ENCODE measurements at regions not wholly inside any gene's neighbourhood (a gene's known extent, or its start where the extent isn't known, plus 50 kb on each side); places are given as distances from the start of the nearest gene placed in this dataset.
"Not testable (repeated sequence)": the region's sequence is repeated elsewhere in the genome, so short reads cannot be mapped to it uniquely, and the experiment has no call there.

DNA sequence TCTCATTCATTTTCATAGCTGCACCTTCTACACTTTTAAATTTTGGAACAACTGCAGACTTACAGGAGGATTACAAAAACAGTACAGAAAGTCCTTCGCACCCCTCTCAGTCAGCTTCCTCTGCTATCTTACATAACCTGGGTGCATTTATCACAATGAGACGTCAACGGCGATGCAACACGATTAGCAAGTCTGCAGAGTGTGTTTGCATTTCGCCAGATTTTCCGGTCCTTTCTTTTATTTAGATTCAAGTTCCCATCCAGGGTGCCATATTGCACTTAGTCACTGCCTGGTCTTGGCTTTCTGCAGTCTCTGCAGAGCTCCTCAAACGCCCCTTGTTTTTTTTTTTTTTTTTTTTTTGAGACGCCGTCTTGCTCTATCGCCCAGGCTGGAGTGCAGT lies 85.9 kb downstream of the ASMT start:
- no peaks in the 10 kb centered on the region for H3K4me1 ChIP-seq (ENCODE audit: control insufficient read depth, insufficient read depth, low read length, poor library complexity, severe bottlenecking)
- no peak overlapping the region for H3K4me3 ChIP-seq (ENCODE audit: extremely low read depth, insufficient read depth, low read length, poor library complexity, severe bottlenecking)
- no peak overlapping the region for H3K27ac ChIP-seq (ENCODE audit: low read depth, low read length, severe bottlenecking)
- H3K36me3 ChIP-seq (ENCODE audit: control insufficient read depth, insufficient read depth, low read length) = no peaks in the 10 kb centered on the region
- no peaks in the 10 kb centered on the region for H3K9me3 ChIP-seq (ENCODE audit: control insufficient read depth, low read length)
- 82 to 85% methylated on average over 6 to 8 of the region's 11 CpGs for WGBS, 2 experiments (ENCODE audit: insufficient coverage in 2 of 2)

DNA sequence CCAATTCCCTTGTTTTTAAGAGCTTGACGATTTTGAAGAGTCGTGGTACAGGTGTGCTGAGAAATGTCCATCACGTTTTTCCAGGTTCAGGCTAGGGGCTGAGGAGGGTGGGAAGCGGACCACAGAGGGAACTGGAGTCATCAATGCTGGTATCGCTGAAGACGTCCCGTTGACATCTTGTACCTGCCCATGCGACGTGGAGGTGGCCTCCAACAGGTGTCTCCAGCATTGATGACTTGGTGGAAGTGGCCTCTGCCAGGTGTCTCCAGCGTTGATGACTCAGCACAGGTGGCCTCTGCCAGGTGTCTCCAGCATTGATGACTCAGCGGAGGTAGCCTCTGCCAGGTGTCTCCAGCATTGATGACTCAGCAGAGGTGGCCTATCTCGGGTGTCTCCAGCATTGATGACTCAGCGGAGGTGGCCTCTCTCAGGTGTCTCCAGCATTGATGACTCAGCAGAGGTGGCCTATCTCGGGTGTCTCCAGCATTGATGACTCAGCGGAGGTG lies 86.6 kb downstream of the ASMT start:
- H3K4me3 ChIP-seq (ENCODE audit: extremely low read depth, insufficient read depth, low read length, poor library complexity, severe bottlenecking) = not testable (repeated sequence)

DNA sequence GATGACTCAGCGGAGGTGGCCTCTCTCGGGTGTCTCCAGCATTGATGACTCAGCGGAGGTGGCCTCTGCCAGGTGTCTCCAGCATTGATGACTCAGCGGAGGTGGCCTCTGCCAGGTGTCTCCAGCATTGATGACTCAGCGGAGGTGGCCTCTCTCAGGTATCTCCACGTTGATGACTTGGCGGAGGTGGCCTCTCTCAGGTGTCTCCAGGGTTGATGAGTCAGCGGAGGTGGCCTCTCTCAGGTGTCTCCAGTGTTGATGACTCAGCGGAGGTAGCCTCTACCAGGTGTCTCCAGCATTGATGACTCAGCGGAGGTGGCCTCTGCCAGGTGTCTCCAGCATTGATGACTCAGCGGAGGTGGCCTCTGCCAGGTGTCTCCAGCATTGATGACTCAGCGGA lies 87.3 kb downstream of the ASMT start:
- not testable (repeated sequence) for H3K27ac ChIP-seq (ENCODE audit: low read depth, low read length, severe bottlenecking); H3K9me3 ChIP-seq (ENCODE audit: control insufficient read depth, low read length); H3K4me1 ChIP-seq (ENCODE audit: control insufficient read depth, insufficient read depth, low read length, poor library complexity, severe bottlenecking); H3K4me3 ChIP-seq (ENCODE audit: extremely low read depth, insufficient read depth, low read length, poor library complexity, severe bottlenecking); H3K36me3 ChIP-seq (ENCODE audit: control insufficient read depth, insufficient read depth, low read length)
- WGBS, 2 experiments (ENCODE audit: insufficient coverage in 2 of 2) = 95 to 100% methylated on average over 1 to 3 of the region's 12 CpGs

More for the DNA sequence above, 86.6 kb downstream of the ASMT start:
- H3K36me3 ChIP-seq (ENCODE audit: control insufficient read depth, insufficient read depth, low read length); H3K27ac ChIP-seq (ENCODE audit: low read depth, low read length, severe bottlenecking); H3K9me3 ChIP-seq (ENCODE audit: control insufficient read depth, low read length); H3K4me1 ChIP-seq (ENCODE audit: control insufficient read depth, insufficient read depth, low read length, poor library complexity, severe bottlenecking): not testable (repeated sequence)
- 94 to 95% methylated on average over 10 to 13 of the region's 15 CpGs for WGBS, 2 experiments (ENCODE audit: insufficient coverage in 2 of 2)

DNA sequence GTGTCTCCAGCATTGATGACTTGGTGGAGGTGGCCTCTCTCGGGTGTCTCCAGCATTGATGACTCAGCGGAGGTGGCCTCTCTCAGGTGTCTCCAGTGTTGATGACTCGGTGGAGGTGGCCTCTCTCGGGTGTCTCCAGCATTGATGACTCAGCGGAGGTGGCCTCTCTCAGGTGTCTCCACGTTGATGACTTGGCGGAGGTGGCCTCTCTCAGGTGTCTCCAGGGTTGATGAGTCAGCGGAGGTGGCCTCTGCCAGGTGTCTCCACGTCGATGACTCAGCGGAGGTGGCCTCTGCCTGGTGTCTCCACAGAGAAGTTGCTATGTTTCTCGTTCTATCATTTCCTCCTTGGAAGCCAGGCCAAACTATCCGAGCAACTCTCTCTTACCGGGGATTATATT lies 87.7 kb downstream of the ASMT start:
- not testable (repeated sequence) for H3K4me1 ChIP-seq (ENCODE audit: control insufficient read depth, insufficient read depth, low read length, poor library complexity, severe bottlenecking); H3K36me3 ChIP-seq (ENCODE audit: control insufficient read depth, insufficient read depth, low read length); H3K27ac ChIP-seq (ENCODE audit: low read depth, low read length, severe bottlenecking); H3K4me3 ChIP-seq (ENCODE audit: extremely low read depth, insufficient read depth, low read length, poor library complexity, severe bottlenecking); H3K9me3 ChIP-seq (ENCODE audit: control insufficient read depth, low read length)
- WGBS, 2 experiments (ENCODE audit: insufficient coverage in 2 of 2) = 89 to 94% methylated on average over 9 to 14 of the region's 14 CpGs

DNA sequence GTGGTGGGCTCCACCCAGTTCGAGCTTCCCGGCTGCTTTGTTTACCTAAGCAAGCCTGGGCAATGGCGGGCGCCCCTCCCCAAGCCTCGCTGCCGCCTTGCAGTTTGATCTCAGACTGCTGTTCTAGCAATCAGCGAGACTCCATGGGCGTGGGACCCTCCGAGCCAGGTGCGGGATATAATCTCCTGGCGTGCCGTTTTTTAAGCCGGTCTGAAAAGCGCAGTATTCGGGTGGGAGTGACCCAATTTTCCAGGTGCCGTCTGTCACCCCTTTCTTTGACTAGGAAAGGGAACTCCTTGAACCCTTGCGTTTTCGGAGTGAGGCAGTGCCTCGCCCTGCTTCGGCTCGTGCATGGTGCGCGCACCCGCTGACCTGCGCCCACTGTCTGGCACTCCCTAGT lies 94.4 kb downstream of the ASMT start:
- H3K36me3 ChIP-seq (ENCODE audit: control insufficient read depth, insufficient read depth, low read length); H3K27ac ChIP-seq (ENCODE audit: low read depth, low read length, severe bottlenecking); H3K4me1 ChIP-seq (ENCODE audit: control insufficient read depth, insufficient read depth, low read length, poor library complexity, severe bottlenecking); H3K4me3 ChIP-seq (ENCODE audit: extremely low read depth, insufficient read depth, low read length, poor library complexity, severe bottlenecking); H3K9me3 ChIP-seq (ENCODE audit: control insufficient read depth, low read length): not testable (repeated sequence)
- 92 to 95% methylated on average over 13 to 21 of the region's 25 CpGs for WGBS, 2 experiments (ENCODE audit: insufficient coverage in 2 of 2)

DNA sequence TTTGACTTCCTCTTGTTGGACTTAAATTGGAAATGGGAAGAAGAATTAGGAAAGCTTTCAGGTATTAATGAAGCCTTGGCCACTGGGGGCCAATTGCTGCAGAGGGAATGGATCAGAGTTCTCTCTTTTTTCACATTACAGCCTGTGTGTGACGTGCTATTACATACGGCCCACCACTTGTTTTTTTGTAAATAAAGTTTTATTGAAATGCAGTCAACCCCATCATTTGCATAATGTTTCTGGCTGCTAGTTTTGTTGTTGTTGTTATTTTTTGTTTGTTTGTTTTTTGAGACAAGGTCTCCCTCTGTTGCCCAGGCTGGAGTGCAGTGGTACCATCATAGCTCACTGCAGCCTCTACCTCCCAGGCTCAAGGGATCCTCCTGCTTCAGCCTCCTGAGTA lies 98.4 kb downstream of the ASMT start:
- no peaks in the 10 kb centered on the region for H3K9me3 ChIP-seq (ENCODE audit: control insufficient read depth, low read length)
- H3K4me1 ChIP-seq (ENCODE audit: control insufficient read depth, insufficient read depth, low read length, poor library complexity, severe bottlenecking) = no peaks in the 10 kb centered on the region
- H3K36me3 ChIP-seq (ENCODE audit: control insufficient read depth, insufficient read depth, low read length) = no peaks in the 10 kb centered on the region
- H3K27ac ChIP-seq (ENCODE audit: low read depth, low read length, severe bottlenecking) = no peak overlapping the region
- no peak overlapping the region for H3K4me3 ChIP-seq (ENCODE audit: extremely low read depth, insufficient read depth, low read length, poor library complexity, severe bottlenecking)
- no CpG with 5 or more reads among the region's 2 CpGs for WGBS, 2 experiments (ENCODE audit: insufficient coverage in 2 of 2)

DNA sequence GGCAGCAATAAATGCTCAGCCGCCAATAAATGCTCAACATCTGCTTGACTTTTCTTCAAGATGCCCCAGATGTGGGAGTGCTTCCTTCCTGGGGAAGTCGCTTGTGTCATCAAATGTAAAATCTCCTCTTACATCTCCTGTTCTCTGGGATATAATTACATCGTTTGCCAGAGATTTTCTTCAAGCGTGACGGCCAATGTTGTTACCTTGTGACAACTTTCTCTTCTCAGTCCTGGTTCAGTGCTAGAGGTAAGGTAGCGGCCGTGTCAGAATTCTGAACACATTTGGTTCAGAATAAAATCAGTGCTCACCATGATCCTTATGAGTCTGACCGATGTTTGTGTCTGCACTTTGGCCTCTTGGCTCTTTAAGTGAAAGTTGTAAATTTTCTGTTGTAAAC lies 102.5 kb downstream of the ASMT start:
- Histone ChIP-seq H3K4me1 (ENCODE audit: control insufficient read depth, insufficient read depth, low read length, poor library complexity, severe bottlenecking) (peaks cover 6% of the 10 kb centered on the region), H3K4me3 (ENCODE audit: extremely low read depth, insufficient read depth, low read length, poor library complexity, severe bottlenecking) (no peak overlapping the region), H3K36me3 (ENCODE audit: control insufficient read depth, insufficient read depth, low read length) (no peaks in the 10 kb centered on the region), H3K9me3 (ENCODE audit: control insufficient read depth, low read length) (no peaks in the 10 kb centered on the region), H3K27ac (ENCODE audit: low read depth, low read length, severe bottlenecking) (no peak overlapping the region)
- 84 to 97% methylated on average over 7 to 8 of the region's 8 CpGs for WGBS, 2 experiments (ENCODE audit: insufficient coverage in 2 of 2)

DNA sequence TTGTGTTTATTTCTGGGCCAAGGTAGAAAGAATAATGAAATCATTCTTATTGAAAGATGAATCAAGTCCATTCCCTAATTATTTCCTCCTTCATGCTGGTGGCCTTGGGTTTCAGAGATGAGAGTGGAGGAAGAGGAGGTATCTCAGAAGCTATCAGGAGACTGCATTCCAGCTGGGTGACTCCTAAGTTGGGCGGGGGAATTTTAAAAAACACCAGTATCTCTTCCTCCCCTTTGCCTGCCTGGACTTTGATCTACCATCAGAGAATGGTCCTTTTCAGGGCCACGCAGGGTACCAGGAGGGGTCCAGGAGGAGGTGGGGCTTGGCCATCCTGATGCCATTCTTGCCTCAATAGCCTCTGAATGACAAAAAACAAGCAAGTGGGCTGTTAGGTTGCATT lies 104.4 kb downstream of the ASMT start:
- Histone ChIP-seq H3K27ac (ENCODE audit: low read depth, low read length, severe bottlenecking) (no peak overlapping the region), H3K9me3 (ENCODE audit: control insufficient read depth, low read length) (no peaks in the 10 kb centered on the region), H3K36me3 (ENCODE audit: control insufficient read depth, insufficient read depth, low read length) (no peaks in the 10 kb centered on the region), H3K4me3 (ENCODE audit: extremely low read depth, insufficient read depth, low read length, poor library complexity, severe bottlenecking) (no peak overlapping the region), H3K4me1 (ENCODE audit: control insufficient read depth, insufficient read depth, low read length, poor library complexity, severe bottlenecking) (peaks cover 6% of the 10 kb centered on the region)
- 38% methylated on average over 1 of the region's 2 CpGs; no CpG with 5 or more reads in 1 of the 2 experiments for WGBS, 2 experiments (ENCODE audit: insufficient coverage in 2 of 2)

DNA sequence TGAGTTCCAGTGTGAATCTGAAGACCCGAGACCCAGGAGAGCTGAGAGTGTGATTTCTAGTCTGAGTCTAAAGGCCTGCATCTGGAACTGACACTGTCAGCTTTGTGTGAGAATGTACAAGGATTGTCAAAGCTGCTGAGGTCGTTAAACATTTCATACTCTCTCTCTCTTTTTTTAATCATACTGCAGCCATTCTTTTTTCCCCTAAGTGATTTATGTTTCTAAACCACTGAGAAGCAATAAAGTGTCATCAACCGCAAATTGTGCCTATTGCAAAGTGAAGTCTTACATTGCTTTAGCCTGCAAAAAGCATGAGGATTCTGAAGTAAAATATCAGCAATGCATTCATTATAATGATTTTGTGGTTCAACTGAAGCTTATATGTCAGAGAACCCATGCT lies 106.0 kb downstream of the ASMT start:
- Histone ChIP-seq H3K4me3 (ENCODE audit: extremely low read depth, insufficient read depth, low read length, poor library complexity, severe bottlenecking) (no peak overlapping the region), H3K36me3 (ENCODE audit: control insufficient read depth, insufficient read depth, low read length) (no peaks in the 10 kb centered on the region), H3K9me3 (ENCODE audit: control insufficient read depth, low read length) (no peaks in the 10 kb centered on the region), H3K4me1 (ENCODE audit: control insufficient read depth, insufficient read depth, low read length, poor library complexity, severe bottlenecking) (peaks cover 6% of the 10 kb centered on the region), H3K27ac (ENCODE audit: low read depth, low read length, severe bottlenecking) (no peak overlapping the region)
- WGBS, 2 experiments (ENCODE audit: insufficient coverage in 2 of 2) = 83 to 89% methylated on average over 1 to 3 of the region's 3 CpGs

DNA sequence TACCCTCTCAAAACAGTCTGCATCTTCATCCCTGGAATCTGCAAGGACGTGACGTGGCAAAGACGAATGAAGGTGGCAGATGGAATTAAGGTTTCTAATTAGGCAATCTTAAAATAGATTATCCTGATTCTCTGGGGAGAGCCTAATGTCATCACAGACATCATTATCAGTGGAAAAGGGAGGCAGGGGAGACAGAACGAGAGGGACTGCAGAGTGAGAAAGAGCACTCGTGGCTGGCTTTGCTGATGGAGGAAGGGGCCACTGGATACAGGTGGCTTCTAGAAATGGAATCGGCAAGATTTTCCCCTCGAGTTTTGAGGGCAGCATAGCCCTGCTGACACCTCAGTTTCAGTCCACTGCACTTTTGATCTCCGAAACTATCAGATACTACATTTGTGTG lies 110.6 kb downstream of the ASMT start:
- Histone ChIP-seq H3K36me3 (ENCODE audit: control insufficient read depth, insufficient read depth, low read length) (no peaks in the 10 kb centered on the region), H3K4me3 (ENCODE audit: extremely low read depth, insufficient read depth, low read length, poor library complexity, severe bottlenecking) (no peak overlapping the region), H3K9me3 (ENCODE audit: control insufficient read depth, low read length) (no peaks in the 10 kb centered on the region), H3K4me1 (ENCODE audit: control insufficient read depth, insufficient read depth, low read length, poor library complexity, severe bottlenecking) (no peaks in the 10 kb centered on the region), H3K27ac (ENCODE audit: low read depth, low read length, severe bottlenecking) (no peak overlapping the region)
- WGBS, 2 experiments (ENCODE audit: insufficient coverage in 2 of 2) = 75 to 80% methylated on average over 1 to 4 of the region's 8 CpGs

DNA sequence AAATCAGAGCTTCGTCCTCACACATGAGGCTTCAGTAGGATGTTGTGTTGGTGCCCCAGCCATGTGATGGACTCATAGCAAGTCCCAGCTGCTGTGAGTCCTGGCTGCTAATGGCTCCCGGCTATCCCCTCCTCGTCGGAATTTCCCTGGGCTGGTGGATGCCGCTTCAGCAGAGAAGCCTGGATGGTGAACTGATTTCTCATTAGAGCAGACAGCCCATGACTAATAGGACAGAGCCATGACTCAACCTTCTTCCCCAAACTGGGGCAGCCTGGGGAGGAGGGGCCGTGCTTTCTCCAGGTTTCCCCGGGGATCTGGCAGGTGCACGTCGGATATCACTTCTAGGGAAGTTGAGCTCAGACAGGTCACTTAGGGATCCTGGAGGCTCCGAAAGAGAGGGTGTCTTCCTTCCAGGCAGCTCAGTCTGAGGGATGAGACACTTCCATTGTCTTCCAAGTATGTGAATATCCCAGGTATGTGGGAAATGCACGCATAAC lies 112.7 kb downstream of the ASMT start:
- no peaks in the 10 kb centered on the region for H3K4me1 ChIP-seq (ENCODE audit: control insufficient read depth, insufficient read depth, low read length, poor library complexity, severe bottlenecking)
- WGBS, 2 experiments (ENCODE audit: insufficient coverage in 2 of 2) = 44 to 45% methylated on average over 4 to 6 of the region's 11 CpGs
- peak overlapping the region; percentile 49 for H3K27ac ChIP-seq (ENCODE audit: low read depth, low read length, severe bottlenecking)

More for the DNA sequence above, 112.7 kb downstream of the ASMT start:
- Histone ChIP-seq H3K9me3 (ENCODE audit: control insufficient read depth, low read length) (no peaks in the 10 kb centered on the region), H3K4me3 (ENCODE audit: extremely low read depth, insufficient read depth, low read length, poor library complexity, severe bottlenecking) (no peak overlapping the region), H3K36me3 (ENCODE audit: control insufficient read depth, insufficient read depth, low read length) (no peaks in the 10 kb centered on the region)
